ENCODE measurements at regions not wholly inside any gene's neighbourhood (a gene's known extent, or its start where the extent isn't known, plus 50 kb on each side); places are given as distances from the start of the nearest gene placed in this dataset.
A peak's percentile ranks its signal among the peaks of the same experiment; 100 is the strongest.

DNA sequence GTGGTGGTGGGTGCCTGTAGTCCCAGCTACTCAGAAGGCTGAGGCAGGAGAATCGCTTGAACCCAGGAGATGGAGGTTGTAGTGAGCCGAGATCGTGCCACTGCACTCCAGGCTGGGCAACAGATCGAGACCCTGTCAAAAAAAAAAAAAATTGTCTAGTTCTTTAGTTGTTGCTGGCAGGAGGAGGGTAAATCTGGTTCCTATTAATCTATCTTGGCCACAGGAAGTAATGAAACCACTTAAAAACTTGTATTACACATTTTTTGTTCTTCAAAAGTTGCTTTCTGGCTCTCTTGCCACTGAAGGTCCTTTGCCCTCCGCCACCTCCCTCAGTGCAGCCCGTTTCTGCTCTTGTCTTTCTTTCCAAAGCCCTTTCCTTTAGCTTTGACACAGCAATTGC lies 102.9 kb upstream of the ARSJ start:
- Histone ChIP-seq H3K4me2 (ENCODE audit: insufficient read depth in 1 of 2, low read depth in 2 of 2, low read length in 2 of 2) (0 out of 4 replicates have a peak overlapping the region, but pooled peaks of 1 of the 2 experiments have one; percentile 28), H3K56ac (replicated peaks; ENCODE audit: insufficient read length, low read depth, low read length) (no peak overlapping the region), H2AK5ac (ENCODE audit: low read depth, low read length) (no peak overlapping the region), H3K23me2 (ENCODE audit: low read depth, low read length) (no peaks in the 10 kb centered on the region), H3K4me3 (ENCODE audit: extremely low read depth in 1 of 4, insufficient read depth in 2 of 4, low read depth in 3 of 4, low read length in 4 of 4) (no peak overlapping the region), H2BK15ac (ENCODE audit: low read length) (no peak overlapping the region), H2AFZ (ENCODE audit: low read length) (no peak overlapping the region), H3K79me2 (ENCODE audit: control insufficient read depth in 1 of 2, insufficient read depth in 2 of 2, low read length in 2 of 2) (no peaks in the 10 kb centered on the region), H4K8ac (ENCODE audit: extremely low read depth, insufficient read depth, low read length) (no peak overlapping the region), H3K4ac (replicated peaks; ENCODE audit: insufficient read length, low read depth, low read length) (no peak overlapping the region), H3K14ac (ENCODE audit: insufficient read length) (no peak overlapping the region), H3K27ac (ENCODE audit: low read depth, low read length) (no peak overlapping the region), H3K18ac (ENCODE audit: extremely low read depth, low read length) (no peak overlapping the region), H4K20me1 (replicated peaks in 1 of 2; ENCODE audit: control insufficient read depth in 1 of 2, insufficient read depth in 2 of 2, low read length in 2 of 2) (no peaks in the 10 kb centered on the region), H2BK5ac (ENCODE audit: low read depth, low read length) (no peak overlapping the region), H3K9ac (replicated peaks in 1 of 4; ENCODE audit: extremely low read depth in 1 of 4, low read depth in 3 of 4, low read length in 3 of 4) (no peak overlapping the region), H3K23ac (ENCODE audit: insufficient read length) (no peak overlapping the region), H3K9me3 (ENCODE audit: insufficient read depth in 2 of 2, low read depth in 1 of 2, low read length in 1 of 2) (0 out of 4 replicates have a peak, but pooled peaks cover 0 to 3% of the 10 kb centered on the region in 2 experiments), H4K91ac (replicated peaks; ENCODE audit: insufficient read length, low read length) (no peak overlapping the region), H2BK20ac (ENCODE audit: low read length) (no peak overlapping the region), H4K5ac (ENCODE audit: insufficient read length, low read depth, low read length) (no peak overlapping the region), H3K27me3 (replicated peaks in 1 of 4; ENCODE audit: control insufficient read depth in 3 of 4, extremely low read depth in 1 of 4, insufficient read depth in 3 of 4, low read length in 3 of 4) (no peaks in the 10 kb centered on the region), H3K4me1 (replicated peaks in 1 of 4; ENCODE audit: control insufficient read depth in 3 of 4, insufficient read depth in 4 of 4, low read length in 3 of 4) (peaks cover 0 to 9% (median 3%) of the 10 kb centered on the region in 4 experiments; a peak in 4 of 7 replicates), H2BK120ac (replicated peaks; ENCODE audit: low read depth, low read length) (no peak overlapping the region), H3K79me1 (ENCODE audit: low read depth, low read length) (no peaks in the 10 kb centered on the region), H3K36me3 (ENCODE audit: control insufficient read depth in 2 of 4, insufficient read depth in 4 of 4, low read length in 3 of 4) (no peaks in the 10 kb centered on the region), H2BK12ac (ENCODE audit: low read depth, low read length) (no peak overlapping the region)
- CTCF ChIA-PET (ENCODE audit: partially characterized antibody), result interaction anchor here (3.3 kb wide), 1 partner anchor 11 kb away, joined by 28 read pairs; no protein-coding TSS in a partner anchor
- no peak for DNase-seq (ENCODE audit: low read depth in 1 of 2, low spot score in 2 of 2)
- FAIRE-seq, result no peak
- POLR2A ChIA-PET (ENCODE audit: partially characterized antibody), result no interaction called here
- 100% methylated on average over 4 of the region's 6 CpGs; no CpG with 5 or more reads in 1 of the 2 experiments for WGBS, 2 experiments (ENCODE audit: extremely low coverage in 1 of 2, insufficient coverage in 1 of 2, insufficient read length in 1 of 2, insufficient replicate concordance in 2 of 2, low coverage in 1 of 2, low lambda C conversion rate in 2 of 2, missing lambda C conversion rate in 1 of 2)
- TF ChIP-seq POLR2AphosphoS5 (IDR thresholded peaks at IDR 0.05; ENCODE audit: low read depth, low read length) (no peak), SUZ12 (IDR thresholded peaks at IDR 0.05; ENCODE audit: low read length) (no peak), MAFK (IDR thresholded peaks at IDR 0.05; ENCODE audit: low read depth, low read length) (no peak), RNF2 (IDR thresholded peaks at IDR 0.05; ENCODE audit: borderline replicate concordance, low read depth, low read length, missing control alignments, poor library complexity, severe bottlenecking) (no peak), JUN (IDR thresholded peaks at IDR 0.05; ENCODE audit: low read depth, low read length) (no peak), KDM5A (IDR thresholded peaks at IDR 0.05; ENCODE audit: low read length) (no peak), BACH1 (IDR thresholded peaks at IDR 0.05; ENCODE audit: low read length) (no peak), CEBPB (IDR thresholded peaks at IDR 0.05; ENCODE audit: low read depth, low read length) (no peak), NRF1 (IDR thresholded peaks at IDR 0.05; ENCODE audit: low read depth, low read length) (no peak), SAP30 (IDR thresholded peaks at IDR 0.05; ENCODE audit: insufficient read depth, insufficient replicate concordance, low read length) (no peak), HDAC2 (IDR thresholded peaks at IDR 0.05; ENCODE audit: borderline replicate concordance in 1 of 2, low read depth in 2 of 2, low read length in 2 of 2) (no peak)
- TF ChIP-seq, protein P1, sequence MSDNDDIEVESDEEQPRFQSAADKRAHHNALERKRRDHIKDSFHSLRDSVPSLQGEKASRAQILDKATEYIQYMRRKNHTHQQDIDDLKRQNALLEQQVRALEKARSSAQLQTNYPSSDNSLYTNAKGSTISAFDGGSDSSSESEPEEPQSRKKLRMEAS (IDR thresholded peaks at IDR 0.05), result no peak
- TF ChIP-seq, protein P2, sequence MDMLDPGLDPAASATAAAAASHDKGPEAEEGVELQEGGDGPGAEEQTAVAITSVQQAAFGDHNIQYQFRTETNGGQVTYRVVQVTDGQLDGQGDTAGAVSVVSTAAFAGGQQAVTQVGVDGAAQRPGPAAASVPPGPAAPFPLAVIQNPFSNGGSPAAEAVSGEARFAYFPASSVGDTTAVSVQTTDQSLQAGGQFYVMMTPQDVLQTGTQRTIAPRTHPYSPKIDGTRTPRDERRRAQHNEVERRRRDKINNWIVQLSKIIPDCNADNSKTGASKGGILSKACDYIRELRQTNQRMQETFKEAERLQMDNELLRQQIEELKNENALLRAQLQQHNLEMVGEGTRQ (IDR thresholded peaks at IDR 0.05; ENCODE audit: low read length), result no peak

All from H1 (cell line).